Breast epithelium (tissue), 4 donors: ENCODE measurements at regions not wholly inside any gene's neighbourhood (a gene's known extent, or its start where the extent isn't known, plus 50 kb on each side); places are given as distances from the start of the nearest gene placed in this dataset.

ENCODE experiments used
- DNase-seq, 2 donors: peaks; one replicate each; pipeline ENCODE4 v3.0.0-alpha.2; 2019; ENCODE audit warnings: low spot score in 2 of 2
- H3K27ac ChIP-seq, 2 donors: fragments of 200-600 bp; sonication (generic) in 1 of 2; one replicate each; pipeline ENCODE4 v1.5.1; 2016 to 2019; ENCODE audit warnings: mild to moderate bottlenecking in 1 of 2
- H3K27me3 ChIP-seq, 2 donors: fragments of 200-600 bp; sonication (generic) in 1 of 2; one replicate each; pipeline versions ENCODE4 v1.5.1 to v1.6.0; 2017 to 2019; ENCODE audit warnings: control low read depth in 1 of 2, mild to moderate bottlenecking in 1 of 2
- H3K36me3 ChIP-seq: fragments of 200-600 bp; one replicate; pipeline ENCODE4 v1.5.1; 2019
- H3K4me1 ChIP-seq, 2 donors: fragments of 200-600 bp; sonication (generic); one replicate each; pipeline ENCODE4 v1.5.1; 2016 to 2019; ENCODE audit warnings: control low read depth in 1 of 2
- H3K4me3 ChIP-seq, 3 donors: fragments of 200-600 bp; sonication (generic); 1 replicate in 2 of 3; 2 replicates in 1 of 3; pipeline ENCODE4 v1.5.1; 2016 to 2019; ENCODE audit warnings: mild to moderate bottlenecking in 3 of 3, moderate library complexity in 2 of 3
- H3K9me3 ChIP-seq, 2 donors: fragments of 200-600 bp; sonication (generic) in 1 of 2; one replicate each; pipeline ENCODE4 v1.5.1; 2016 to 2019; ENCODE audit warnings: control low read depth in 1 of 2
- POLR2A ChIP-seq: fragments of 450-650 bp; IDR thresholded peaks from one replicate; pipeline ENCODE4 v1.6.1; 2016; ENCODE audit warnings: antibody characterized with exemption, mild to moderate bottlenecking, moderate library complexity
- POLR2AphosphoS5 ChIP-seq, 3 donors: sonication (generic); formaldehyde crosslinking; IDR thresholded peaks; one replicate each; pipeline ENCODE4 v1.6.1; 2017; ENCODE audit warnings: antibody characterized with exemption in 3 of 3
- intact Hi-C: fragments of 100-400 bp; cut with DNase I; formaldehyde crosslinking; loops from one replicate; pipeline ENCODE4 v1.15.1; 2023; ENCODE audit warnings: low total_unique reads
- TF ChIP-seq, protein P1 (sequence below), 3 donors: fragments of 450-650 bp; IDR thresholded peaks; one replicate each; pipeline ENCODE4 v1.5.1; 2016 to 2017; ENCODE audit warnings: antibody characterized with exemption in 3 of 3, mild to moderate bottlenecking in 3 of 3, moderate library complexity in 3 of 3

DNA sequence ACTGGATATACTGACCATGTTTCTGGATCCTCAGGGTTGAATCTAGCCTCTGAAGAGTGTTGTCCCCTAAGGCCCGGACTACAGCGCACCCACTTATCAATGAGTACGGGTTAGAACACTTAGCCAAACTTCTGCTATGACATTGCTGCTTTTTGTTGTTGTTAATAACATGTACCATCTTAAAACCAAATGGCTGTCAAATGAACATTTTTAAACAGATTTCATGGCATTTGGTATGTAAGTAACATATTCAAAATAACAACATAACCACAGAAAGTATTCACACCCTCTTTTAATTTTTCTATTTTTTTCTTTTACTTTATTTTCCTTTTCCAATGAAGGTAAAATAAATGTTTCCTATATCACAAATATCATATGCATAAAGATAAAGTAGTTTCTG, 1292.5 kb upstream of the TENM4 start:
- H3K4me1 ChIP-seq, result no peaks in the 10 kb centered on the region
- intact Hi-C loops, result no loop called here
- no peaks in the 10 kb centered on the region for H3K9me3 ChIP-seq
- no peaks in the 10 kb centered on the region for H3K27me3 ChIP-seq
- no peak overlapping the region for H3K27ac ChIP-seq
- no peak for DNase-seq
- no peaks in the 10 kb centered on the region for H3K36me3 ChIP-seq
- no peak for TF ChIP-seq POLR2A
- TF ChIP-seq, protein P1, sequence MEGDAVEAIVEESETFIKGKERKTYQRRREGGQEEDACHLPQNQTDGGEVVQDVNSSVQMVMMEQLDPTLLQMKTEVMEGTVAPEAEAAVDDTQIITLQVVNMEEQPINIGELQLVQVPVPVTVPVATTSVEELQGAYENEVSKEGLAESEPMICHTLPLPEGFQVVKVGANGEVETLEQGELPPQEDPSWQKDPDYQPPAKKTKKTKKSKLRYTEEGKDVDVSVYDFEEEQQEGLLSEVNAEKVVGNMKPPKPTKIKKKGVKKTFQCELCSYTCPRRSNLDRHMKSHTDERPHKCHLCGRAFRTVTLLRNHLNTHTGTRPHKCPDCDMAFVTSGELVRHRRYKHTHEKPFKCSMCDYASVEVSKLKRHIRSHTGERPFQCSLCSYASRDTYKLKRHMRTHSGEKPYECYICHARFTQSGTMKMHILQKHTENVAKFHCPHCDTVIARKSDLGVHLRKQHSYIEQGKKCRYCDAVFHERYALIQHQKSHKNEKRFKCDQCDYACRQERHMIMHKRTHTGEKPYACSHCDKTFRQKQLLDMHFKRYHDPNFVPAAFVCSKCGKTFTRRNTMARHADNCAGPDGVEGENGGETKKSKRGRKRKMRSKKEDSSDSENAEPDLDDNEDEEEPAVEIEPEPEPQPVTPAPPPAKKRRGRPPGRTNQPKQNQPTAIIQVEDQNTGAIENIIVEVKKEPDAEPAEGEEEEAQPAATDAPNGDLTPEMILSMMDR (IDR thresholded peaks at IDR 0.05), result no peak
- TF ChIP-seq POLR2AphosphoS5 (IDR thresholded peaks at IDR 0.05), result no peak
- H3K4me3 ChIP-seq, result no peak overlapping the region

DNA sequence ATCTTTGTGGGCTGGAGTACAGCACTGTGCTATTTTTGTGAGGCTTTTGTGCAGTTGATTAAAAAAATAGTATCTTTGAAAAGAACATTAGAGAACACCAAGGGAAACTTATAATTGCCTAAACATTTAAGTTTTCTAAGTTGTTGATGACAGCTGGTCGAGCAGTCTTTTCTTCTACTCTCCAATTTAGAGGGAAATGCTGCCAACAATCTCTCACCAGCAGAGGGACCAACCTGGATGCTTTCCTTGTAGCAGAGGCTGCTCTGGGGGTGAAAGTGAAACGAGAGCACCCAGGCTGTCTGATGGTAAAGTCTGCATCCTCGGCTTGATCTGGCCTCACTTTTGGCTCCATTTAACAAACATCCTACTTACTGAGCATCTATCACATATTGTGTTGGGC, 1286.5 kb upstream of the TENM4 start:
- no peak for DNase-seq
- Histone ChIP-seq H3K36me3 (no peaks in the 10 kb centered on the region), H3K4me3 (no peak overlapping the region), H3K4me1 (no peaks in the 10 kb centered on the region), H3K9me3 (no peaks in the 10 kb centered on the region), H3K27me3 (no peaks in the 10 kb centered on the region), H3K27ac (no peak overlapping the region)
- TF ChIP-seq, protein P1 (IDR thresholded peaks at IDR 0.05), result no peak
- no peak for TF ChIP-seq POLR2A
- no peak for TF ChIP-seq POLR2AphosphoS5 (IDR thresholded peaks at IDR 0.05)
- intact Hi-C loops, result no loop called here

DNA sequence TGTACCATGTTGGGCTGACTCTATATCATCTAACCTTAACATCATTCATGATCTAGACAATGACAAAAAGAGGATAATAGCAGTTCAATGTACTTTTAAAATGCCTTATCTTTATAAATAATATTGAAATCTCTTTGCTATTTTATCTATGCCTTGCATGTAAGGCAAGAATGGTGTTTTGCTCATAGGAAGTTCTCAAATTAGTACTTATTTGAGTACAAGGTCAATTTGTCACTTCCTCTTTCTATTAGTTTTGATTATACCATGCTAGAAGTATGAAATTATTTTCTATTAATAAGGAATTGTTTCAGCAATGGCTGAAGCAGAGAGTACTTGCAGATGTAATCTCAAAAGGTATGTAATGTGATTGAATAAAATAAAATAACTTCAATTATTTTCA, 1285.4 kb upstream of the TENM4 start:
- Histone ChIP-seq H3K27ac (no peak overlapping the region), H3K36me3 (no peaks in the 10 kb centered on the region), H3K27me3 (no peaks in the 10 kb centered on the region), H3K4me1 (no peaks in the 10 kb centered on the region), H3K9me3 (no peaks in the 10 kb centered on the region), H3K4me3 (no peak overlapping the region)
- no peak for DNase-seq
- intact Hi-C loops, result no loop called here
- TF ChIP-seq POLR2A (no peak), POLR2AphosphoS5 (IDR thresholded peaks at IDR 0.05) (no peak)
- TF ChIP-seq, protein P1 (IDR thresholded peaks at IDR 0.05), result no peak

DNA sequence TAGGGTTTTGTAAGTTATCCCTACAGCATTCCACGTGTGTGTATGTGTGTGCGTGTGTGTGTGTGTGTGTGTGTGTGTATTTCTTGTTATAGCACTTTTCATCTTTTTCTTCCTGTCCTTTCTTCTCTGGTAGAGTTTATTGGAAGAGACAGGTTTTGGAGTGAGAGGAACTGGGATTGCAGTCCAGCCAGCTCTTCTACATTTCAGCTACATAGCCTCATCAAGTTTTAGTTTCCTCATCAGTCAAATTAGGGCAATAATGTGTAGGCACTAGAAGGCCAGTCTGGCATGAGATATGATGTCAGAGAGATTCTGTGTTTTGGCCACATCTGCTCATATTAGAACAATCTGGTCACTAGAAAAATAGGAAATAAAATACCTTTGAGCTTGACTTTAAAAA, 1283.5 kb upstream of the TENM4 start:
- Histone ChIP-seq H3K4me1 (no peaks in the 10 kb centered on the region), H3K4me3 (no peak overlapping the region), H3K27me3 (no peaks in the 10 kb centered on the region), H3K36me3 (no peaks in the 10 kb centered on the region), H3K9me3 (no peaks in the 10 kb centered on the region), H3K27ac (no peak overlapping the region)
- TF ChIP-seq, protein P1 (IDR thresholded peaks at IDR 0.05), result no peak
- TF ChIP-seq POLR2A, result no peak
- no peak for TF ChIP-seq POLR2AphosphoS5 (IDR thresholded peaks at IDR 0.05)
- DNase-seq, result no peak
- intact Hi-C loops, result no loop called here

DNA sequence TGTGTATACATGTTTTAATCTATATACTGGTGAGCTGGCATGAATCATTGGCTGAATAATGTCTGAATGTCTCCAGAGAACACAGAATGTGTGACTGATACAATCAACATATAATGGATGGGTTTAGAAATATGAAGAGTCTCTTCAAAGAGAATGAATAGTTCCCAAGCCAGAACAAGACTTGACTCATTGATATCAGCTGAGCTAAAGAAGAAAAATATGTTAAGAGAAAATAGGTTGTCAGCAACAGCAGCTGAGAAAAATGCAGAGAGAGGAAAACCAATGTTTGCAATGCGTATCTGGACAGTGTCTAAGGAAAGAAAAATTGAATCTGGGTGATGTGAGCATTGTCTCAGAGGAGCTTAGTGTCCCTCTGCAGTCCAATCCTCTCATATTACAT, 1281.8 kb upstream of the TENM4 start:
- no peaks in the 10 kb centered on the region for H3K27me3 ChIP-seq
- no peak overlapping the region for H3K4me3 ChIP-seq
- no peak overlapping the region for H3K27ac ChIP-seq
- H3K36me3 ChIP-seq, result no peaks in the 10 kb centered on the region
- intact Hi-C loops, result no loop called here
- no peaks in the 10 kb centered on the region for H3K4me1 ChIP-seq
- TF ChIP-seq POLR2AphosphoS5 (IDR thresholded peaks at IDR 0.05) (no peak), POLR2A (no peak)
- TF ChIP-seq, protein P1 (IDR thresholded peaks at IDR 0.05), result no peak
- no peak for DNase-seq
- H3K9me3 ChIP-seq, result no peaks in the 10 kb centered on the region
